WERI-Rb-1 (cell line): ENCODE measurements at regions not wholly inside any gene's neighbourhood (a gene's known extent, or its start where the extent isn't known, plus 50 kb on each side); places are given as distances from the start of the nearest gene placed in this dataset.

Experiments
- DNase-seq: peaks from one replicate; pipeline ENCODE4 v3.0.0-alpha.2; 2020
- H3K27ac ChIP-seq: fragments of 250-450 bp; sonication (Bioruptor Pico); 2 replicates; pipeline ENCODE4 v1.5.1; 2020; ENCODE audit warnings: mild to moderate bottlenecking, moderate library complexity
- H3K27me3 ChIP-seq: fragments of 250-450 bp; sonication (Bioruptor Pico); 2 replicates; pipeline ENCODE4 v1.5.1; 2021; ENCODE audit warnings: mild to moderate bottlenecking, low read depth, moderate library complexity; ENCODE audit not compliant: insufficient read depth, severe bottlenecking
- H3K36me3 ChIP-seq: fragments of 250-450 bp; sonication (Bioruptor Pico); 2 replicates; pipeline ENCODE4 v1.5.1; 2020; ENCODE audit warnings: mild to moderate bottlenecking, moderate library complexity
- H3K4me3 ChIP-seq: 2 replicates; pipeline ENCODE4 v1.5.1; 2011; ENCODE audit warnings: low read depth, mild to moderate bottlenecking, control low read depth, low read length
- H3K9me3 ChIP-seq: fragments of 250-450 bp; sonication (Bioruptor Pico); 2 replicates; pipeline ENCODE4 v1.5.1; 2021; ENCODE audit warnings: mild to moderate bottlenecking, moderate library complexity; ENCODE audit not compliant: severe bottlenecking
- TF ChIP-seq, protein P1 (sequence below): IDR thresholded peaks from 2 replicates; pipeline ENCODE4 v1.5.1; 2011; ENCODE audit warnings: low read depth, mild to moderate bottlenecking, control low read depth, inconsistent platforms, low read length

DNA sequence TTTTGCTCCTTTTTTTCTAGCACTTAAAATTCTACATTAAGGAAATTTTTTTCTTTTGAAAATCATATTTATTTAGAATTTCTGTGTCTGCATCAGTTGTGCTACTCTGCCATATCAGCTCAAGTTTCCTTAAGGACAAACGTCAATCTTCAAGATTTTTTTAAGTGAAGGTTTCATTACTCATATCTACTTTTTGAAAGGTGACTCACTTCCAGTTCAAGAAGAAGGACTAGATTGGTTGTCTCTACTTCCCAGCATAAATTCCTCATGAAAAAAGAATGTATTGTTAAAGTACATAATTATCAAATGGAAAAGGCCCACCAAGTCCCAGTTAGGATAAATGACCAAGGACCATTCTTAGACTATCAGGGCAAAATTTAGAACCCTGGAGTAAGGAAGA, 626.5 kb downstream of the DMRTA1 start:
- Histone ChIP-seq H3K36me3 (no peaks in the 10 kb centered on the region), H3K27ac (no peak overlapping the region), H3K9me3 (no peaks in the 10 kb centered on the region), H3K27me3 (no peaks in the 10 kb centered on the region), H3K4me3 (no peak overlapping the region)
- TF ChIP-seq, protein P1, sequence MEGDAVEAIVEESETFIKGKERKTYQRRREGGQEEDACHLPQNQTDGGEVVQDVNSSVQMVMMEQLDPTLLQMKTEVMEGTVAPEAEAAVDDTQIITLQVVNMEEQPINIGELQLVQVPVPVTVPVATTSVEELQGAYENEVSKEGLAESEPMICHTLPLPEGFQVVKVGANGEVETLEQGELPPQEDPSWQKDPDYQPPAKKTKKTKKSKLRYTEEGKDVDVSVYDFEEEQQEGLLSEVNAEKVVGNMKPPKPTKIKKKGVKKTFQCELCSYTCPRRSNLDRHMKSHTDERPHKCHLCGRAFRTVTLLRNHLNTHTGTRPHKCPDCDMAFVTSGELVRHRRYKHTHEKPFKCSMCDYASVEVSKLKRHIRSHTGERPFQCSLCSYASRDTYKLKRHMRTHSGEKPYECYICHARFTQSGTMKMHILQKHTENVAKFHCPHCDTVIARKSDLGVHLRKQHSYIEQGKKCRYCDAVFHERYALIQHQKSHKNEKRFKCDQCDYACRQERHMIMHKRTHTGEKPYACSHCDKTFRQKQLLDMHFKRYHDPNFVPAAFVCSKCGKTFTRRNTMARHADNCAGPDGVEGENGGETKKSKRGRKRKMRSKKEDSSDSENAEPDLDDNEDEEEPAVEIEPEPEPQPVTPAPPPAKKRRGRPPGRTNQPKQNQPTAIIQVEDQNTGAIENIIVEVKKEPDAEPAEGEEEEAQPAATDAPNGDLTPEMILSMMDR = no peak
- no peak for DNase-seq

GRCh38 chr9:23079798-23080197, 633.2 kb downstream of the DMRTA1 start:
- Histone ChIP-seq H3K27ac (no peak overlapping the region), H3K27me3 (no peaks in the 10 kb centered on the region), H3K4me3 (no peak overlapping the region), H3K9me3 (no peaks in the 10 kb centered on the region), H3K36me3 (no peaks in the 10 kb centered on the region)
- DNase-seq = no peak
- TF ChIP-seq, protein P1 = no peak

DNA sequence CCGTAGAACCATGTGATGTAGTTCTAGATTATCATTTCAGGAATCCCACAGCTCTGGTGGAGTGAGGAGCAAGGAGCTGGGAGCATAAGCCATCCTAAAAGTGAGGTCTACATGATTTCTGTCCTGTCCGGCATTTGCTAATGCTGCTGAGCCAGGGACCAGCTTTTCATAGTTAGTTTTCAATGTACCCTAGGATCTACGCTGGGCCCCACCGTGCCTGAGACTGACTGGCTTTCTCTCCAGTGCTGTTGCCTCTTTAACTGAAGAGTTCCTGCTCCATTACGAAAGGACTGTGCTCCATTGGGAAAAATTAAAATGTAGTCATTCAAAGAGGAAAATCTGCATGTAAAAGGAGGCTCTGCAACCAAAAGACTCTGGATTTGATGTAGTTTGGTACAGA, 634.8 kb downstream of the DMRTA1 start:
- no peaks in the 10 kb centered on the region for H3K27me3 ChIP-seq
- TF ChIP-seq, protein P1 = no peak
- no peak overlapping the region for H3K27ac ChIP-seq
- no peaks in the 10 kb centered on the region for H3K9me3 ChIP-seq
- no peak overlapping the region for H3K4me3 ChIP-seq
- no peaks in the 10 kb centered on the region for H3K36me3 ChIP-seq
- no peak for DNase-seq

DNA sequence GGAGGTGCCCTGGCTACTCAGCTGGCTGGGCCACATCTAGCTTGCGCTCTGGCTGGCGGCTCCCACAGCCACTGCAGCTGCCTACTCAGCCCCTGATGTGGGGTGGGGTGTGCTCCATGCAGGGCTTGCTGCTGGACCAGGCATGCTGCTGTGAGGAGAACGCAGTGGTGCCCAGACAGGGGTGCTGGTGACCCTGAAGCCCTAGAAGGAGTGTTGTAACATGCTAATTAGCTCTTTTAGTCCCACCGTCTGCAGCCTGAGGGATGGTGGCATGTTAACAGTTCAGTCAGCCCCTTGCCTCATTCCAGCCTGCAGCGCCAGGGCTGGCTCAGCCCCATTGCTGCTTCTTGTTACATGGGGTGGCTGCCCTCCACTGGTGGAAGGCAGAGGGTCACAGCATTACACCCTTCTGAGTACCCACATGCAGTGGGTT, 642.3 kb downstream of the DMRTA1 start:
- DNase-seq = peak; percentile 76
- Histone ChIP-seq H3K27ac (no peak overlapping the region), H3K27me3 (no peaks in the 10 kb centered on the region), H3K9me3 (no peaks in the 10 kb centered on the region), H3K36me3 (no peaks in the 10 kb centered on the region), H3K4me3 (no peak overlapping the region)
- TF ChIP-seq, protein P1 = peak; percentile 87

DNA sequence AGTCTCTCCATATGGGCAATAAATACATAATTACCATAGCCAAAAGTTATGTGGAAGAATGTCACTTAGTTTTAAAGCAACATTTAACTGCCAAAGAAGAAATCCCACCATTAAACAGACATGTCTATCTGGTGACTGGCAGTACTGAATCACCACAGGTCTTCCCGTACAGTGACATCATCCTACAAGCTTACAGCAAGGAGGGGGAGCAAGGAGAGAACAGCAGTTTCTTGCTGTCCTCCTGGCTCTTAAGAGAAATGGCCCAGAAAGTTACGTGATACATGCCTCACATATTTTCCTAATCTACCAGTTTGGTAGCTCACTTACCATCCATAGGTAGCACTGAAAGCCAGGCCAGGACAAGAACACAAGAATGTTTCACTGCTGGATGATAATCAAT, 671.0 kb downstream of the DMRTA1 start:
- DNase-seq = no peak
- TF ChIP-seq, protein P1 = no peak
- H3K9me3 ChIP-seq = no peaks in the 10 kb centered on the region
- H3K4me3 ChIP-seq = no peak overlapping the region
- no peak overlapping the region for H3K27ac ChIP-seq
- no peaks in the 10 kb centered on the region for H3K36me3 ChIP-seq
- no peaks in the 10 kb centered on the region for H3K27me3 ChIP-seq

- TF ChIP-seq, protein P1 = no peak
- Histone ChIP-seq H3K27me3 (no peaks in the 10 kb centered on the region), H3K9me3 (no peaks in the 10 kb centered on the region), H3K4me3 (no peak overlapping the region), H3K36me3 (no peaks in the 10 kb centered on the region), H3K27ac (no peak overlapping the region)
- DNase-seq = no peak
These were observed 674.0 kb downstream of the DMRTA1 start for GRCh38 chr9:23120630-23121029.
